ENCODE measurements at regions not wholly inside any gene's neighbourhood (a gene's known extent, or its start where the extent isn't known, plus 50 kb on each side); places are given as distances from the start of the nearest gene placed in this dataset.

DNA sequence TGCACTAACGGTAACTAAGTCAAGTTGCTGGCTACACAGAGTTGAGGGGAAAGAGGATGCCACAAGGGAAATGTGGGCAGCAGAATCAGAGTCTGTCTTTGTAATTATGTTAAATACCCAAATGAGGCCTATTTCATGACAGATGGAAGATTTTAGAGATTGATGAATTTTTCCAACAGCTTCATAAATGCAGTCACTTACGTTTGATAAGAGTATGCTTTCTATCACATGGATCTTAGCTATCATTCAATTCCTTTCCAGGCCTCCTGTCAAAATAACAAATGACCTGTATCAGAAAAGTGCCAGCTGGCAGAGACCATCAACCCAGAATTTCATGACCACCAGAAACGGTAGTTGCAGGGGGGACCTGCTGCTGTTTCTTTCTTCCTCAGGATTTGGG is 148.4 kb upstream of the PLPP4 start:
- no peak overlapping the region for H3K4me3 ChIP-seq (ENCODE audit: low read depth, low read length)
- CTCF ChIA-PET = no interaction called here
- no peak for DNase-seq (ENCODE audit: low read depth, low spot score)
- POLR2A ChIA-PET = no interaction called here
- TF ChIP-seq, protein P1, sequence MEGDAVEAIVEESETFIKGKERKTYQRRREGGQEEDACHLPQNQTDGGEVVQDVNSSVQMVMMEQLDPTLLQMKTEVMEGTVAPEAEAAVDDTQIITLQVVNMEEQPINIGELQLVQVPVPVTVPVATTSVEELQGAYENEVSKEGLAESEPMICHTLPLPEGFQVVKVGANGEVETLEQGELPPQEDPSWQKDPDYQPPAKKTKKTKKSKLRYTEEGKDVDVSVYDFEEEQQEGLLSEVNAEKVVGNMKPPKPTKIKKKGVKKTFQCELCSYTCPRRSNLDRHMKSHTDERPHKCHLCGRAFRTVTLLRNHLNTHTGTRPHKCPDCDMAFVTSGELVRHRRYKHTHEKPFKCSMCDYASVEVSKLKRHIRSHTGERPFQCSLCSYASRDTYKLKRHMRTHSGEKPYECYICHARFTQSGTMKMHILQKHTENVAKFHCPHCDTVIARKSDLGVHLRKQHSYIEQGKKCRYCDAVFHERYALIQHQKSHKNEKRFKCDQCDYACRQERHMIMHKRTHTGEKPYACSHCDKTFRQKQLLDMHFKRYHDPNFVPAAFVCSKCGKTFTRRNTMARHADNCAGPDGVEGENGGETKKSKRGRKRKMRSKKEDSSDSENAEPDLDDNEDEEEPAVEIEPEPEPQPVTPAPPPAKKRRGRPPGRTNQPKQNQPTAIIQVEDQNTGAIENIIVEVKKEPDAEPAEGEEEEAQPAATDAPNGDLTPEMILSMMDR (IDR thresholded peaks at IDR 0.05; ENCODE audit: insufficient read depth, low read length, missing control alignments) = no peak

DNA sequence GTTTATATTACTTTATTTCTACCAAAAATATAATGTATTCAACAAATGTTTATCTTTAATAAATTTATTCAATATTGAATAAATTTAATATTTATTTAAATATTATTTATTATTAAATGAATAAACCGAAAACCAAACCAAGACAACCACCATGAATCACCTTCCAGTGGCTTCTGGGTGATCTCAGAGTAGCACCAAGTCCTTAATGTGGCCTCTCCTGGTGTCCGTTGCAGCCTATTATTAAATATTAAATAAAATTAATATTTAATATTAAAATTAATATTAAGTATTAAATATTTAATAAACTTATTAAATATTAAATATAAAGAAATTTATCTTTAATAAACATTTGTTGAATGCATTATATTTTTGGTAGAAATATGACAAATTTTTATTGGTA is 143.3 kb upstream of the PLPP4 start:
- no peak for DNase-seq (ENCODE audit: low read depth, low spot score)
- TF ChIP-seq, protein P1 (IDR thresholded peaks at IDR 0.05; ENCODE audit: insufficient read depth, low read length, missing control alignments) = no peak
- ChIA-PET CTCF (no interaction called here), POLR2A (no interaction called here)
- no peak overlapping the region for H3K4me3 ChIP-seq (ENCODE audit: low read depth, low read length)

DNA sequence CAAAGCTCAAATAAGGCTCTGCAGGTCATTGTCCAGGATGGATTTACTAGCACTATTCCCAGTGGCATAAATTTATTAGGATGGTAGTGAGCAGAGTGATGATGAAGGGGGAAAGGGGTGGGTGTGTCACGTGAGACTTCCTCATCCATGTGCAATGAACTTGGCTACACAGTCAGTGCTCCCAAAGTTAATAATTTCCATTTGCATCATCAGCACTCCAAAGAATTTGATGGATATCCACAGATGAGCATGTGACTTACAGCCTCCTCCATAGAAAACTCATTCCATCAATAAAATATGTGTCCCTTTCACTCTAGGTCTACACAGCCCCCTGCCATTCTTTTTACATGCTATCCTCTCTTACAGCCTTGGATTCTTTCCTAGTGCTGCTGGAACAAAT is 142.6 kb upstream of the PLPP4 start:
- TF ChIP-seq, protein P1 (IDR thresholded peaks at IDR 0.05; ENCODE audit: insufficient read depth, low read length, missing control alignments) = no peak
- ChIA-PET POLR2A (no interaction called here), CTCF (no interaction called here)
- DNase-seq (ENCODE audit: low read depth, low spot score) = no peak
- no peak overlapping the region for H3K4me3 ChIP-seq (ENCODE audit: low read depth, low read length)

DNA sequence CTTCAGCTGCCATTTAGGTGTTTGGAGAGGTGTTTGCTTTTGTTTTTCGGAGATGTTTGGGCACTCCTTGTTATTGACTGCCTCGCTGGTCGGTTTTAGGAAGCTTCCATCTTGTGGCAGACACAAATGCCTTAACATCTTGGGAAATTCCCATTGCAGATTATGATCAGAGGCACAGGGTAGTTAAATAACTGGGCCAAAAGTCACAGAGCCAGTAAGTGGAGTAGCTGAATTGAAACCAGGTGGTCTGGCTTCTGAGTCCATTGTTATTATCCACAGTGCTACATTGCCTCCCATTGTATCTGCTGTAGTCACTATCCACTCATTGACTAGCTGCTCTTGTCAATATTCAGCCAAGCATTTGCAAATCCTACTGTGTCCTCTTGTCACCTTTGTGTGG is 138.2 kb upstream of the PLPP4 start:
- no peak overlapping the region for H3K4me3 ChIP-seq (ENCODE audit: low read depth, low read length)
- TF ChIP-seq, protein P1 (IDR thresholded peaks at IDR 0.05; ENCODE audit: insufficient read depth, low read length, missing control alignments) = no peak
- DNase-seq (ENCODE audit: low read depth, low spot score) = no peak
- ChIA-PET POLR2A (no interaction called here), CTCF (interaction anchor here (0.9 kb wide), 1 partner anchor 176 kb away, joined by 3 read pairs; no protein-coding TSS in a partner anchor)

DNA sequence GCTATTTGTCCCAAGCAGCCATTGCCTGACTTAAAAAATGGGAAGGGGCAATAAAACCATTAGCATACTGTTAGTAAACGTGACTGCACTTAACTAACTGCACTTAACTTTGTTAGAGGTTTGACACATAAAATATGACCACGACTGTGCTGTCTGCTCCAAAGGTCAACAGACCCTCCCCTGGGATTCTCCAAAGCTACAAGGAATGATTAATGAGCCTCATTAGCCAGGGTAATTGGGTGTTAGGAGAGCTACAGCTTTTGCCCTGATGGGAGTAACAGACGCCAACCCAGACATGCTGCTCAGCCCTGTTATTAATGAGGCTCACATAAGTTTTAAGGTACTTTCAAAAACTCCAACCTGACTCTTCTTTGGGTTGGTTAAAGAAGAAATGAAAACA is 129.4 kb upstream of the PLPP4 start:
- DNase-seq (ENCODE audit: low read depth, low spot score) = no peak
- TF ChIP-seq, protein P1 (IDR thresholded peaks at IDR 0.05; ENCODE audit: insufficient read depth, low read length, missing control alignments) = no peak
- H3K4me3 ChIP-seq (ENCODE audit: low read depth, low read length) = no peak overlapping the region
- ChIA-PET POLR2A (no interaction called here), CTCF (interaction anchor here (0.9 to 3.4 kb wide), 7 partner anchors 10 to 408 kb away, joined by 3 to 12 read pairs (median 4); no protein-coding TSS in a partner anchor)

DNA sequence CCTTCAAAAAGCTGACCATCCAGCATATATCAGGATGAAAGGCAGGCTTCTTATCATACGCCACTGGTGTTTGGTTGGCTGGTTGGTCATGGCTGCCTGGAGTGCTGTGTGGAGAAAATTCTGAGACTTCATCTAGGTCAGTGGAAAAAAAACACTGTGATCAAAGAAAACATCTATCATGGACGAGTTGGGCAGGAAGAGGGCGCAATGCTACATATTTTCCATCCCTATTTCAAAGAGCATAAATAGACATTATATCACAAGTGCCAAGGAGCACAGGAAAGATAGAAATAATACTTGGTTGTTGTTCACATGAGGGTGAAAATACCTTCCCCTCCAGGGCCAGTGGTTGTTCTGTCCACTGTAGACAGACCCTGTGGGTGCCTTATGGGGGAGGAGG is 128.4 kb upstream of the PLPP4 start:
- CTCF ChIA-PET = interaction anchor here (0.8 to 3.4 kb wide), 9 partner anchors 9 to 407 kb away, joined by 3 to 12 read pairs (median 3); no protein-coding TSS in a partner anchor
- no peak for DNase-seq (ENCODE audit: low read depth, low spot score)
- H3K4me3 ChIP-seq (ENCODE audit: low read depth, low read length) = no peak overlapping the region
- POLR2A ChIA-PET = no interaction called here
- TF ChIP-seq, protein P1 (IDR thresholded peaks at IDR 0.05; ENCODE audit: insufficient read depth, low read length, missing control alignments) = peak; percentile 39
